ENCODE measurements at regions not wholly inside any gene's neighbourhood (a gene's known extent, or its start where the extent isn't known, plus 50 kb on each side); places are given as distances from the start of the nearest gene placed in this dataset.
"Not testable (repeated sequence)": the region's sequence is repeated elsewhere in the genome, so short reads cannot be mapped to it uniquely, and the experiment has no call there.

DNA sequence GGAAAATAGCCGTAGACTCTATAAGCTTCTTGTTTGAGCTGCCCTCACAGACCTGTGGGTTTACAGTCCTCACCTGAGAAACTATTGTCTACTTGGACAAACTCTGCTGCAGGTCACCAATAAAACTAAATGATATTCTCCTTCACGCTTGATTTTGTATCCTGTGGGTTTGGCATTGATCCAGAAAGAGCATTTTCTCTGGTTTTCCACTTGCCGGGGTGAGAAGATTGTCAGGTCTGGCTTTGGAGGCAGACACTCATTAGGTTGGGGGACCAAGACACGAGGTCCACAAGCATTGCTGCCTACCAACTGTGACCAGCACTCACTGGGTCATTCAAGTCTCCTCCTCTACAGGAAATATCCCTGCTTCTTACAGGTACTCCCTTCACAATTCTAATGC, 68.5 kb downstream of the CDC14C start:
- intact Hi-C loops (cut with micrococcal nuclease): no loop called here

GRCh38 chr7:49001610-49002033, 77.3 kb downstream of the CDC14C start:
- intact Hi-C loops (cut with micrococcal nuclease): loop anchor here (5.0 kb wide), 1 partner anchor 851 kb away; no protein-coding TSS in a partner anchor

GRCh38 chr7:49010717-49011116, 86.4 kb downstream of the CDC14C start:
- intact Hi-C loops (cut with micrococcal nuclease): no loop called here

DNA sequence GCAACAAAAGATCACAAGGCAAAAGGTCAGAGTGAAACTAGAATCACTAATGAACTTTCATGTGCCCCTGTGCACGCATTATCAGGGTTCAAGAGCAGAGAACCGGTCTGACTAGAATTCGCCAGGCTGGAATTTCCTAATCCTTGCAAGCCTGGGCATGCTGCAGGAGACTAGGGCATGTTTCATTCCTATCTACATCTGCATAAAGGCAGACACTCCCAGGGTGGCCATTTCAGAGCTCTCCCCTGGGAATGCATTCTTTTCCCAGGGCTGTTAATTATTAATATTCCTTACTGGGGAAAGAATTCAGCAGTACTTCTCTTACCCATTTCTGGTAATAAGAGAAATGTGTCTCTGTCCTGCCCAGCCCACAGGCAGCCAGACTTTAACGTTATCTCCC, 90.5 kb downstream of the CDC14C start:
- intact Hi-C loops (cut with micrococcal nuclease): no loop called here

GRCh38 chr7:49020145-49020544, 95.8 kb downstream of the CDC14C start:
- intact Hi-C loops (cut with micrococcal nuclease): no loop called here

GRCh38 chr7:49022448-49022847, 98.1 kb downstream of the CDC14C start:
- intact Hi-C loops (cut with micrococcal nuclease): no loop called here

DNA sequence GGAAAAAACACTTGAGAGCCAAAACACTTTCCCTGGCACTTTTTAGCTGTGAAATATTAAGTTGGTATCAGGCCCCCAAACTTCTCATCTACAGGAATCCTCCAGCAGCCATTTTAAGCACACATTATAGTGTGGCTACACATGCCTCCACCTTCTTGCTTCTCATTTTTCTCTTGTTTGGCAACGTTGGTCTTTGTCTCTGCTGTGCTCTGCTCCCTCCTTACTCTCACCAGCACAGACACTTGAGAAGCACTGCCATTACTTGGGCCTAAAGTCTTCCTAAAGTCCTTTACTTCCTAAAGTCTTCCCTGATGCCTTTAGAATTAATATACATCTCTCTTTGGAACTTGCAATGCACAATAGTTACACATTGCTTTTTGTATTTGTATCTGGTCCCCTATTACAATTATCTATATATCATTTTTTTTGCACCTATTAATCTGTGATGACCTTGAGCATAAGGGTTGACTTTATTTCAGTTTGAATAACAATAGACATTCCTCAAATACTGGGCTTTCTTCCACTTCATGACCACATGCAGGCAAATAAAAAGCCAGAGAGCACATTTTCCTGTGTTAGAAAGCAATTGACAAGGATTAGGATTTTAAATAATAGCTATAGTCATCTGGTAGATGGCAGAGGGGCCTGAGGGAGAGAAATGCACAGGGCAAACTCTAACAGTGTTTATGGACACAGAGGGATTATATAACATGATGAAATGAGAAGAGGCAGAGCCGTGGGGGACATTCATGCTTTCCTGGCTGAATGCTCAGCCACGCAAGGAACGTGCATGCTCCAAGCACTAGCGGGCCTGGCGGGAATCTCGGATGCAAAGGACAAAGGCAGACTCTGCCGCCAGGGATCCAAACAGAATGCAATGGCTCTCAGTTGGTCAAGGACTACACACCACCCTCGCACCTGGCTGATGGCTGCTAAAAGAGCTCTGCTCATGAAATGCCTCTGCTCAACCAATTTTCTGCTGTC, 99.3 kb downstream of the CDC14C start:
- intact Hi-C loops (cut with micrococcal nuclease): no loop called here

- intact Hi-C loops (cut with micrococcal nuclease): no loop called here
These were observed 105.9 kb downstream of the CDC14C start for GRCh38 chr7:49030221-49030620.

DNA sequence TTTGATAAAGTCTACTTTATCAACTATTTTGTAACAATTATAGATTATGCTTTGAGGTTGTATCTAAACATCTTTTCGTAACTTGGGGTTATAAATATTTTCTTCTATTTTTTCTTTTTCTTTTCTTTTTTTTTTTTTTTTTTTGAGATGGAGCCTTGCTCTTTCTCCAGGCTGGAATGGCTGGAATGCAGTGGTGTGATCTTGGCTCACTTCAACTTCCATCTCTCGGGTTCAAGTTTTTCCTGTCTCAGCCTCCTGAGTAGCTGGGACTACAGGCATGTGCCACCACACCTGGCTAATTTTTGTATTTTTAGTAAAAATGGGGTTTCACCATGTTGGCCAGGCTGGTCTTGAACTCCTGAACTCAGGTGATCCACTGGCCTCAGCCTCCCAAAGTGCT, 108.8 kb downstream of the CDC14C start:
- intact Hi-C loops (cut with micrococcal nuclease): not testable (repeated sequence)

- intact Hi-C loops (cut with micrococcal nuclease): no loop called here
These were observed 113.2 kb downstream of the CDC14C start for GRCh38 chr7:49037346-49038210.

GRCh38 chr7:49038821-49039358, 114.5 kb downstream of the CDC14C start:
- intact Hi-C loops (cut with micrococcal nuclease): no loop called here

GRCh38 chr7:49060743-49061142, 136.4 kb downstream of the CDC14C start:
- intact Hi-C loops (cut with micrococcal nuclease): no loop called here

DNA sequence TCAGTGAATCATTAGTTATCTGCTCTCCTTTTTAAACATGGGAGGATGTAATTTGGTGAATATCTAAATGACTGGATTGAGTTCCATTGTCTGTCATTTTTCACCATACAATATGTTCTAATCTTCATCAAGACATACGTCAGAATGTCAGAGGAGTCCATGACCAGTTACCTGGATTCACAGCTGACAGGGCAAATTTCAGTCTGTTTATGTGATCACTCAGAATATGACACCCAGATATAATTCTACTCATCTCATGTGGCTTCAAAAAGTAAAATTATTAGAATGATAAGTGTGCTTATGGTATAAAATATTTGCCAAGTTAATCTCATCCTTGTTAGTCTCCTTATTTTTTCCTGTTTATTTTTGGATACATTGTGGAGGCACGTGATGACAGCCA, 150.2 kb downstream of the CDC14C start:
- intact Hi-C loops (cut with micrococcal nuclease): no loop called here

- intact Hi-C loops (cut with micrococcal nuclease): no loop called here
These were observed 156.6 kb downstream of the CDC14C start for GRCh38 chr7:49080896-49081475.

DNA sequence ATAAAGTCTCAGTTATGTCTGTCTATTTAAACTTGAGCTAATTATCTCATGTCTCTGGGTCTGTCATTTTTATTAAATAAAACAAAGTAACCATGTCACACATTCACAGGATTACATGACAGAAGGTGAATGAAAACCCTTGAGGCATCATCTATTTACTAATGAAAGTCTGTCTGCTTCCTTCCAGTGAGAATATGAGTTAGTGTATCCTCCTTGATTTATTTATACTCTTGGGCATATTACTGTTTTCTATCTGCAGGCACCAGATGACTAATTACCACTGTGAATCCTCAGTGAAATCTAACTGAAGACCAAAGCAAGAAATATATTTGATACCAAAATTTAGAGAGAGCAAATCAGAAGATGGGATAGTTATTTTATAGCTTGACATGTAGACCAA, 163.7 kb downstream of the CDC14C start:
- intact Hi-C loops (cut with micrococcal nuclease): no loop called here

DNA sequence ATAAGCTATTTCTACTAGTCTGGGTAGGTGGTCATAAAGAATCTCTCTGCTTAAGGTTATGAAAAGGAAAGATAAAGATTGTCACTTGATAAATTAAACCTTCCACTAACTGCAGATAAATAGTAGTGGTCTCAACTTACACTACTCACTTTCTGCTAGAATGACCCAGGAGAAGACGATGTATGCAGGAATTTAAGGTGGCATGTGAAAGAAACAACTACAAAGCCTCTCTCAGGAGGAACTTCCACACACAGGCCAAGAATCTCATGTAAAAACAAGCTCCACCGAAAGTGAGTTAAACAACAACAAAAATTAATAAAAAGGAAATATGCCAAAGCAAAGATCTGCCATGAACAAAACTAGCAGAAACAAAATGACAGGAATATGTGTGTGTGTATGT, 165.4 kb downstream of the CDC14C start:
- intact Hi-C loops (cut with micrococcal nuclease): no loop called here

DNA sequence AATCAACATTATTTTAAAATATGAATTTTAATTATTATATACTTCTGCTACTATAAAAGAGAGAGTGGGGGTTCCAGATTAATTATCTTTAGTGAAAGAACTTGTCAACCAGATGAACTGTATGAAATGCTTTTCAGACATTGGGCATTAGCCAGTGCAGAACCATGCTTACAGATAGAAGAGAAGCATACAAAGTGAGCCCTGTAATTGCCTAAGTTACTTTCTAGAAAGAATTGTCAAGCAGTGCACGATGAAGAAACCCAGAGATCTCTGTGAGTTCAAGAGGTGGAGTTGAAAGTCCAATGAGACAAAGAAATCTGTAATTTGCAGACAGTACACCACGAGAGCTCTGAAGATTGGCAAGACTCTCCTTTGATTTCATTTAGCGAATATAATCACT, 166.7 kb downstream of the CDC14C start:
- intact Hi-C loops (cut with micrococcal nuclease): no loop called here

DNA sequence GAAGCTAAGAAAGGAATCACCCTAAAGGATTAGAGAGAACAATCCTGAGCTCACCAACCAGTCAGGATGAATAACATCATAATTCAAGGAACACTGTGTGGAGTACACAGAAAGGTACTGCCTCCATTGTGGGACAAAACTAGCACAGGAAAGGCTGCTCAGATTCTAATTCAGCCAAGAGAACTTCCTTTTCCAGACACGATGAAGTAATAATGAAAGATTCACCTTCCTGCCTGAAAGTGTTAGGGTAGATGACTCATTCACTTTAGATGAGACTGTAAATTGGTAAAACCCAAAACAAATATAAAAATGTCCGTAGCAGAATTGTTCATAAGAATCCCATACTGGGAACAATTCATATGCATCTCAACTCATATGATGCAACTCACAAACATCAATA, 167.2 kb downstream of the CDC14C start:
- intact Hi-C loops (cut with micrococcal nuclease): no loop called here

DNA sequence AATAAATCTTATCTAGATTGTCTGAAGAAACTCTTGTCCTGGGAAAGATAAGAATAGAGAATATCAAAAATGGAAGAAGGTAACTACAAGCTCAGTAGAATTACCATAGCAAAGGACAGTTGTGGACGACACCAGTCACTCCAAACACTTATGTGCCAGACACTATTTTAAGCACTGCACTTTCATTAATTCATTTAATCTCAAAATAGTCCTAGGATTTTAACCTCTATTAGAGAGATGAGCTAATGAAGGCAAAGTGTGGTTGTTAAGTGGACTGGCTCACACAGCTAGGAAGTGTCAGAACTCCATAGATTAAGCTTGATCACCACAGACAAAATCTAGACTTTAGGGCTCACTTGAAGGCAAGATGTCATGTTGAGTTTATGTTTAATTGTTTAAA, 168.9 kb downstream of the CDC14C start:
- intact Hi-C loops (cut with micrococcal nuclease): no loop called here

DNA sequence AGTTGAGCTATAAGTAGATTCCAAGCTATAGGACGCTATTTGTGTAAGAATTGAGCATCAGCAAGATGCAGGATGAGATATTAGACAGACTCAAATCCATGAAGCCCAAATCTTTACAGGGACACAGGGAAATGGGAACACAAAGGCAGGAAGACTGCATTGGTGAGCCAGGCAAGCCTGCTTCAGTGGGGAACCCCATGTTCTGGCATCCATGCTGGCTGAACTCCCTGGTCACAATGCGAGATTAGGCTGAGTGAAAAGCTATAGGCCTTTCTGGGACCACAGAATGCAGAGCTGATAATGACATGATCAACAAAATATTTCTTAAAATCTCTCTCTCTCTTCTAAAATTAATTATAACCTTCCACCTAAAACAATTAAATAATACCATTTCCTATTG, 170.5 kb downstream of the CDC14C start:
- intact Hi-C loops (cut with micrococcal nuclease): no loop called here

- intact Hi-C loops (cut with micrococcal nuclease): no loop called here
These were observed 175.4 kb downstream of the CDC14C start for GRCh38 chr7:49099587-49100326.
